Natural killer cell (primary cell): ENCODE measurements at regions not wholly inside any gene's neighbourhood (a gene's known extent, or its start where the extent isn't known, plus 50 kb on each side); places are given as distances from the start of the nearest gene placed in this dataset.

Experiments used
- ATAC-seq, 3 donors: fragments of 150-1000 bp in 2 of 3; fragments of 200-7000 bp in 1 of 3; cut with Tn5 transposase; 1 replicate in 1 of 3; 2 replicates in 2 of 3; pipeline ENCODE4 v1.10.0; 2021; ENCODE audit warnings: mild to moderate bottlenecking in 2 of 3, moderate library complexity in 2 of 3
- DNase-seq, 2 donors: peaks; one replicate each; pipeline versions ENCODE4 v3.0.0 to v3.0.0-alpha.2; 2013 to 2021; ENCODE audit warnings: mixed read lengths in 1 of 2
- H3K27ac ChIP-seq: one replicate; pipeline ENCODE4 v1.5.1; 2013; ENCODE audit warnings: mild to moderate bottlenecking, low read length
- H3K27me3 ChIP-seq: one replicate; pipeline ENCODE4 v1.6.1; 2013; ENCODE audit warnings: low read length; ENCODE audit not compliant: control insufficient read depth, insufficient read depth
- H3K36me3 ChIP-seq: one replicate; pipeline ENCODE4 v1.6.1; 2013; ENCODE audit warnings: low read length; ENCODE audit not compliant: control insufficient read depth, insufficient read depth
- H3K4me1 ChIP-seq: one replicate; pipeline ENCODE4 v1.6.1; 2013; ENCODE audit warnings: low read length; ENCODE audit not compliant: control insufficient read depth, insufficient read depth
- H3K4me3 ChIP-seq: one replicate; pipeline ENCODE4 v1.5.1; 2013; ENCODE audit warnings: low read length
- H3K9me3 ChIP-seq: one replicate; pipeline ENCODE4 v1.6.1; 2013; ENCODE audit warnings: low read length; ENCODE audit not compliant: control insufficient read depth, insufficient read depth
- H3K27ac Mint-ChIP-seq, 2 donors: one replicate each; pipeline ENCODE4 v1.8.0; 2022; ENCODE audit warnings: mild to moderate bottlenecking in 2 of 2, mixed read lengths in 2 of 2, moderate library complexity in 1 of 2
- H3K27me3 Mint-ChIP-seq, 2 donors: one replicate each; pipeline ENCODE4 v1.8.0; 2022; ENCODE audit warnings: low read depth in 2 of 2, mixed read lengths in 2 of 2
- H3K36me3 Mint-ChIP-seq: one replicate; pipeline ENCODE4 v1.8.0; 2022; ENCODE audit warnings: mixed read lengths
- H3K4me1 Mint-ChIP-seq, 2 donors: one replicate each; pipeline ENCODE4 v1.8.0; 2022; ENCODE audit warnings: mixed read lengths in 2 of 2
- H3K4me3 Mint-ChIP-seq: one replicate; pipeline ENCODE4 v1.8.0; 2022; ENCODE audit warnings: mild to moderate bottlenecking, moderate library complexity, mixed read lengths
- H3K9me3 Mint-ChIP-seq, 2 donors: one replicate each; pipeline ENCODE4 v1.8.0; 2022; ENCODE audit warnings: mixed read lengths in 2 of 2
- WGBS: methylation state at CpG from one replicate; pipeline ENCODE4 v1.1.7; 2013; ENCODE audit warnings: missing lambda C conversion rate; ENCODE audit not compliant: insufficient coverage; 5-methylcytosine and 5-hydroxymethylcytosine counted together
- intact Hi-C: fragments of 100-400 bp; cut with micrococcal nuclease; formaldehyde crosslinking; loops from one replicate; pipeline ENCODE4 v1.14.2; 2022
- TF ChIP-seq, protein P1 (sequence below): fragments of 200-600 bp; IDR thresholded peaks from one replicate; pipeline ENCODE4 v1.8.0; 2022; ENCODE audit warnings: antibody characterized with exemption

DNA sequence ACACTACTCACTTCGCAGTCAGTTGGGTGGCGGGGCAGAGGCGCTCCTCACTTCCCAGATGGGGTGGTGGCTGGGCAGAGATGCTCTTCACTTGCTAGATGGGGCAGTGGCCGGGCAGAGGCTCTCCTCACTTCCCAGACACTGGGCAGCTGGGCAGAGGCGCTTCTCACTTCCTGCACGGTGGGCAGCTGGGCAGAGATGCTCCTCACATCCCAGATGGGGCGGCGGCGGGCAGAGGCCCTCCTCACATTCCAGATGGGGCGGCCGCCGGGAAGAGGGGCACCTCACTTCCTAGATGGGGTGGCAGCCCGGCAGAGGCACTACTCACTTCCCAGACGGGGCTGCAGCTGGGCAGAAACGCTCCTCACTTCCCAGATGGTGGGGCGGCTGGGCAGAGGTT is 199.8 kb downstream of the RTL9 start:
- H3K36me3 Mint-ChIP-seq: no peaks in the 10 kb centered on the region
- H3K27me3 ChIP-seq: no peaks in the 10 kb centered on the region
- no peaks in the 10 kb centered on the region for H3K4me1 ChIP-seq
- H3K27me3 Mint-ChIP-seq: no peaks in the 10 kb centered on the region
- no peaks in the 10 kb centered on the region for H3K9me3 ChIP-seq
- intact Hi-C loops: no loop called here
- H3K27ac ChIP-seq: no peak overlapping the region
- no peak overlapping the region for H3K27ac Mint-ChIP-seq
- H3K4me3 Mint-ChIP-seq: no peak overlapping the region
- H3K9me3 Mint-ChIP-seq: peaks cover 0 to 4% of the 10 kb centered on the region in 2 donors
- no peak for DNase-seq
- ATAC-seq: no peak
- no peaks in the 10 kb centered on the region for H3K36me3 ChIP-seq
- TF ChIP-seq, protein P1, sequence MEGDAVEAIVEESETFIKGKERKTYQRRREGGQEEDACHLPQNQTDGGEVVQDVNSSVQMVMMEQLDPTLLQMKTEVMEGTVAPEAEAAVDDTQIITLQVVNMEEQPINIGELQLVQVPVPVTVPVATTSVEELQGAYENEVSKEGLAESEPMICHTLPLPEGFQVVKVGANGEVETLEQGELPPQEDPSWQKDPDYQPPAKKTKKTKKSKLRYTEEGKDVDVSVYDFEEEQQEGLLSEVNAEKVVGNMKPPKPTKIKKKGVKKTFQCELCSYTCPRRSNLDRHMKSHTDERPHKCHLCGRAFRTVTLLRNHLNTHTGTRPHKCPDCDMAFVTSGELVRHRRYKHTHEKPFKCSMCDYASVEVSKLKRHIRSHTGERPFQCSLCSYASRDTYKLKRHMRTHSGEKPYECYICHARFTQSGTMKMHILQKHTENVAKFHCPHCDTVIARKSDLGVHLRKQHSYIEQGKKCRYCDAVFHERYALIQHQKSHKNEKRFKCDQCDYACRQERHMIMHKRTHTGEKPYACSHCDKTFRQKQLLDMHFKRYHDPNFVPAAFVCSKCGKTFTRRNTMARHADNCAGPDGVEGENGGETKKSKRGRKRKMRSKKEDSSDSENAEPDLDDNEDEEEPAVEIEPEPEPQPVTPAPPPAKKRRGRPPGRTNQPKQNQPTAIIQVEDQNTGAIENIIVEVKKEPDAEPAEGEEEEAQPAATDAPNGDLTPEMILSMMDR: no peak
- no peak overlapping the region for H3K4me3 ChIP-seq
- 93% methylated on average over 12 of the region's 16 CpGs for WGBS
- no peaks in the 10 kb centered on the region for H3K4me1 Mint-ChIP-seq

GRCh38 chrX:110561034-110561433 is 202.4 kb downstream of the RTL9 start:
- peaks cover 0 to 4% of the 10 kb centered on the region in 2 donors for H3K9me3 Mint-ChIP-seq
- ATAC-seq: no peak
- Histone ChIP-seq H3K4me3 (no peak overlapping the region), H3K9me3 (no peaks in the 10 kb centered on the region), H3K4me1 (no peaks in the 10 kb centered on the region), H3K36me3 (no peaks in the 10 kb centered on the region), H3K27me3 (no peaks in the 10 kb centered on the region), H3K27ac (no peak overlapping the region)
- no peak overlapping the region for H3K27ac Mint-ChIP-seq
- no peaks in the 10 kb centered on the region for H3K27me3 Mint-ChIP-seq
- no peaks in the 10 kb centered on the region for H3K4me1 Mint-ChIP-seq
- no peaks in the 10 kb centered on the region for H3K36me3 Mint-ChIP-seq
- DNase-seq: no peak
- 89% methylated on average over 2 of the region's 2 CpGs for WGBS
- intact Hi-C loops: no loop called here
- H3K4me3 Mint-ChIP-seq: no peak overlapping the region
- TF ChIP-seq, protein P1: no peak

GRCh38 chrX:110563282-110563681 is 204.6 kb downstream of the RTL9 start:
- ATAC-seq (no peak), DNase-seq (no peak)
- no peaks in the 10 kb centered on the region for H3K4me1 Mint-ChIP-seq
- H3K9me3 Mint-ChIP-seq: no peaks in the 10 kb centered on the region
- TF ChIP-seq, protein P1: no peak
- H3K27me3 ChIP-seq: no peaks in the 10 kb centered on the region
- intact Hi-C loops: no loop called here
- no peak overlapping the region for H3K27ac ChIP-seq
- no peaks in the 10 kb centered on the region for H3K36me3 Mint-ChIP-seq
- no peaks in the 10 kb centered on the region for H3K9me3 ChIP-seq
- H3K4me3 Mint-ChIP-seq: no peak overlapping the region
- H3K4me1 ChIP-seq: no peaks in the 10 kb centered on the region
- H3K27ac Mint-ChIP-seq: no peak overlapping the region
- no peak overlapping the region for H3K4me3 ChIP-seq
- no peaks in the 10 kb centered on the region for H3K36me3 ChIP-seq
- H3K27me3 Mint-ChIP-seq: no peaks in the 10 kb centered on the region

DNA sequence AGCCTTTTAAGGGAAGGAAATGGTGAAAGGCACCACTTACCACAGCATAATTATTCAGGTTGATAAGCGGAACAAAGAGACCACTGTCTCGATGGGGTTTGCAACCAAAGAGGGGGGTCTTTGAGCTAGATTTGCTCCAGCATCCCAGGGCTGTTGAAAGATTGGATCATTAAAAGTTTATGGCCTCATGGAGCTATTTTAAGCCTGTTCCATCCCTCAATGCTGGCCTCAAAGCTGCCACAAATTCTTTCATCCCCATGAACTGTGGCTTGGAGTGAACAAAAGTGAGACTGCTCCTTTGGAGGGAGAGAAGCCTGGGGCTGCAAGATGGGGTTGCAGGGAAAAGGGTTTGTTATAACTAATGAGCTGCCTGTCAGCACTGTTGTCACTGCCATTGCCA is 209.8 kb downstream of the RTL9 start:
- TF ChIP-seq, protein P1: no peak
- no peaks in the 10 kb centered on the region for H3K36me3 Mint-ChIP-seq
- WGBS: 0% methylated on average over 1 of the region's 2 CpGs

More for the DNA sequence above, 209.8 kb downstream of the RTL9 start:
- Histone ChIP-seq H3K27ac (no peak overlapping the region), H3K4me1 (no peaks in the 10 kb centered on the region), H3K27me3 (no peaks in the 10 kb centered on the region), H3K9me3 (no peaks in the 10 kb centered on the region), H3K36me3 (no peaks in the 10 kb centered on the region), H3K4me3 (no peak overlapping the region)
- DNase-seq (no peak), ATAC-seq (no peak)
- H3K27ac Mint-ChIP-seq: no peak overlapping the region
- H3K9me3 Mint-ChIP-seq: peaks cover 0 to 3% of the 10 kb centered on the region in 2 donors
- no peak overlapping the region for H3K4me3 Mint-ChIP-seq
- H3K4me1 Mint-ChIP-seq: no peaks in the 10 kb centered on the region
- H3K27me3 Mint-ChIP-seq: no peaks in the 10 kb centered on the region
- intact Hi-C loops: no loop called here
